Upper lobe of left lung (tissue), 6 donors: ENCODE measurements at regions not wholly inside any gene's neighbourhood (a gene's known extent, or its start where the extent isn't known, plus 50 kb on each side); places are given as distances from the start of the nearest gene placed in this dataset.

Experiments
- ATAC-seq, 2 donors: fragments of 200-7000 bp; cut with Tn5 transposase; one replicate each; pipeline ENCODE4 v1.9.1; 2022; ENCODE audit warnings: mild to moderate bottlenecking in 2 of 2, moderate library complexity in 2 of 2; ENCODE audit not compliant: low FRiP score in 2 of 2
- DNase-seq, 2 donors: peaks; one replicate each; pipeline ENCODE4 v3.0.0-alpha.2; 2019 to 2020
- H3K27ac ChIP-seq, 4 donors: fragments of 200-600 bp; sonication (generic); one replicate each; pipeline ENCODE4 v1.5.1; 2016 to 2019
- H3K27me3 ChIP-seq, 4 donors: fragments of 200-600 bp; sonication (generic); one replicate each; pipeline ENCODE4 v1.5.1; 2017 to 2019
- H3K36me3 ChIP-seq, 4 donors: fragments of 200-600 bp; sonication (generic); one replicate each; pipeline ENCODE4 v1.5.1; 2016 to 2019
- H3K4me1 ChIP-seq, 4 donors: fragments of 200-600 bp; sonication (generic); one replicate each; pipeline ENCODE4 v1.5.1; 2018 to 2019
- H3K4me3 ChIP-seq, 4 donors: fragments of 200-600 bp; sonication (generic); one replicate each; pipeline ENCODE4 v1.5.1; 2017 to 2019; ENCODE audit warnings: mild to moderate bottlenecking in 2 of 4, moderate library complexity in 1 of 4
- H3K9me3 ChIP-seq, 4 donors: fragments of 200-600 bp; sonication (generic); one replicate each; pipeline ENCODE4 v1.5.1; 2018 to 2019
- CTCF ChIP-seq, 6 experiments: fragments of 450-650 bp in 4 of 6; fragments of 200-600 bp in 2 of 6; sonication (generic) in 2 of 6; IDR thresholded peaks; one replicate each; pipeline ENCODE4 v1.5.1; 2016 to 2019; ENCODE audit warnings: antibody characterized with exemption in 6 of 6
- EP300 ChIP-seq, 4 donors: sonication (generic); formaldehyde crosslinking; IDR thresholded peaks; one replicate each; pipeline ENCODE4 v1.5.1; 2017; ENCODE audit warnings: antibody characterized with exemption in 4 of 4, control low read depth in 2 of 4
- POLR2A ChIP-seq, 4 donors: fragments of 450-650 bp; IDR thresholded peaks; one replicate each; pipeline ENCODE4 v1.5.1; 2016 to 2017; ENCODE audit warnings: antibody characterized with exemption in 4 of 4, mild to moderate bottlenecking in 2 of 4
- POLR2AphosphoS5 ChIP-seq, 2 donors: sonication (generic); formaldehyde crosslinking; IDR thresholded peaks; one replicate each; pipeline ENCODE4 v1.5.1; 2017; ENCODE audit warnings: antibody characterized with exemption in 2 of 2
- WGBS, 2 donors: methylation state at CpG; one replicate each; pipeline ENCODE4 v1.1.5; 2017 to 2018; 5-methylcytosine and 5-hydroxymethylcytosine counted together
- donor health status: DM: no; HTN: no; CAD: no; lungs with moderate emphysema.
- donor health status: DM: no; HTN: yes; CAD: no; lungs with severe emphysema.

GRCh38 chr5:98643569-98643968 lies 129.9 kb upstream of the RGMB start:
- Histone ChIP-seq H3K4me1 (no peaks in the 10 kb centered on the region), H3K27me3 (no peaks in the 10 kb centered on the region), H3K27ac (no peak overlapping the region), H3K4me3 (no peak overlapping the region), H3K9me3 (no peaks in the 10 kb centered on the region), H3K36me3 (no peaks in the 10 kb centered on the region)
- no peak for ATAC-seq
- TF ChIP-seq CTCF (IDR thresholded peaks at IDR 0.05), result no peak
- TF ChIP-seq POLR2AphosphoS5 (IDR thresholded peaks at IDR 0.05), result no peak
- TF ChIP-seq EP300 (IDR thresholded peaks at IDR 0.05), result no peak
- no peak for TF ChIP-seq POLR2A (IDR thresholded peaks at IDR 0.05)
- 75 to 78% methylated on average over 1 of the region's 1 CpG for WGBS, 2 donors
- no peak for DNase-seq

- TF ChIP-seq EP300 (IDR thresholded peaks at IDR 0.05) (no peak), POLR2A (IDR thresholded peaks at IDR 0.05) (no peak), CTCF (IDR thresholded peaks at IDR 0.05) (no peak), POLR2AphosphoS5 (IDR thresholded peaks at IDR 0.05) (no peak)
- Histone ChIP-seq H3K9me3 (no peaks in the 10 kb centered on the region), H3K36me3 (no peaks in the 10 kb centered on the region), H3K27me3 (no peaks in the 10 kb centered on the region), H3K27ac (no peak overlapping the region), H3K4me3 (no peak overlapping the region), H3K4me1 (no peaks in the 10 kb centered on the region)
- ATAC-seq, result no peak
- 69 to 81% methylated on average over 3 of the region's 3 CpGs for WGBS, 2 donors
- DNase-seq, result no peak
These were observed 121.7 kb upstream of the RGMB start for GRCh38 chr5:98651715-98652114.

- no peak overlapping the region for H3K4me3 ChIP-seq
- H3K36me3 ChIP-seq, result no peaks in the 10 kb centered on the region
- no peak overlapping the region for H3K27ac ChIP-seq
- H3K27me3 ChIP-seq, result no peaks in the 10 kb centered on the region
- WGBS, 2 donors, result 49 to 63% methylated on average over 3 of the region's 3 CpGs
- H3K9me3 ChIP-seq, result no peaks in the 10 kb centered on the region
- DNase-seq (no peak), ATAC-seq (no peak)
- no peaks in the 10 kb centered on the region for H3K4me1 ChIP-seq
- no peak for TF ChIP-seq POLR2A (IDR thresholded peaks at IDR 0.05)
- TF ChIP-seq CTCF (IDR thresholded peaks at IDR 0.05), result no peak
- no peak for TF ChIP-seq EP300 (IDR thresholded peaks at IDR 0.05)
- no peak for TF ChIP-seq POLR2AphosphoS5 (IDR thresholded peaks at IDR 0.05)
These were observed 117.2 kb upstream of the RGMB start for GRCh38 chr5:98656125-98656795.

GRCh38 chr5:98656796-98657195 lies 116.7 kb upstream of the RGMB start:
- no peak for TF ChIP-seq EP300 (IDR thresholded peaks at IDR 0.05)
- no peak for TF ChIP-seq CTCF (IDR thresholded peaks at IDR 0.05)
- no peak for TF ChIP-seq POLR2AphosphoS5 (IDR thresholded peaks at IDR 0.05)
- Histone ChIP-seq H3K36me3 (no peaks in the 10 kb centered on the region), H3K27me3 (no peaks in the 10 kb centered on the region), H3K9me3 (no peaks in the 10 kb centered on the region), H3K4me3 (no peak overlapping the region), H3K4me1 (no peaks in the 10 kb centered on the region), H3K27ac (no peak overlapping the region)
- WGBS, 2 donors, result 84 to 90% methylated on average over 1 of the region's 1 CpG
- DNase-seq, result no peak
- ATAC-seq, result no peak

GRCh38 chr5:98657559-98657958 lies 115.9 kb upstream of the RGMB start:
- no peak for ATAC-seq
- Histone ChIP-seq H3K27me3 (no peaks in the 10 kb centered on the region), H3K36me3 (no peaks in the 10 kb centered on the region), H3K27ac (no peak overlapping the region), H3K4me3 (no peak overlapping the region), H3K4me1 (no peaks in the 10 kb centered on the region), H3K9me3 (no peaks in the 10 kb centered on the region)
- WGBS, 2 donors, result 83 to 93% methylated on average over 4 of the region's 4 CpGs
- TF ChIP-seq POLR2AphosphoS5 (IDR thresholded peaks at IDR 0.05) (no peak), POLR2A (IDR thresholded peaks at IDR 0.05) (no peak), EP300 (IDR thresholded peaks at IDR 0.05) (no peak), CTCF (IDR thresholded peaks at IDR 0.05) (no peak)
- DNase-seq, result no peak
